Keratinocyte (primary cell): ENCODE measurements at regions not wholly inside any gene's neighbourhood (a gene's known extent, or its start where the extent isn't known, plus 50 kb on each side); places are given as distances from the start of the nearest gene placed in this dataset.

Experiments
- DNase-seq: peaks from one replicate; pipeline ENCODE4 v3.0.0-alpha.2; 2011; ENCODE audit warnings: low read depth, missing footprints, low spot score
- FAIRE-seq: peaks from 2 replicates; lab custom pipeline; 2011; peaks lifted over from hg19 to GRCh38; lab: Jason Lieb, UNC
- H2AFZ ChIP-seq: 2 replicates; pipeline ENCODE4 v1.6.0; 2012; ENCODE audit warnings: low read length, control low read depth, inconsistent platforms; ENCODE audit not compliant: control insufficient read depth
- H3K27ac ChIP-seq: 2 replicates; pipeline ENCODE4 v1.5.1; 2011; ENCODE audit warnings: low read length; ENCODE audit not compliant: control insufficient read depth, insufficient read depth
- H3K27me3 ChIP-seq: 3 replicates; pipeline ENCODE4 v1.6.0; 2011; ENCODE audit warnings: low read length; ENCODE audit not compliant: control insufficient read depth, insufficient read depth; ENCODE audit errors: extremely low read depth
- H3K36me3 ChIP-seq, 2 experiments: 2 replicates in 1 of 2; 3 replicates in 1 of 2; pipeline ENCODE4 v1.5.1; 2011; ENCODE audit warnings: low read length in 2 of 2, mild to moderate bottlenecking in 1 of 2; ENCODE audit not compliant: control insufficient read depth in 2 of 2, insufficient read depth in 2 of 2; ENCODE audit errors: extremely low read depth in 1 of 2
- H3K4me1 ChIP-seq: 3 replicates; pipeline ENCODE4 v1.5.1; 2011; ENCODE audit warnings: low read length; ENCODE audit not compliant: control insufficient read depth, insufficient read depth; ENCODE audit errors: extremely low read depth
- H3K4me2 ChIP-seq: 3 replicates; pipeline ENCODE4 v1.6.0; 2011; ENCODE audit warnings: low read depth, low read length; ENCODE audit not compliant: control insufficient read depth, insufficient read depth; ENCODE audit errors: extremely low read depth
- H3K4me3 ChIP-seq, 3 experiments: fragments of 200-600 bp in 1 of 3; sonication (generic) in 1 of 3; 2 replicates in 2 of 3; 3 replicates in 1 of 3; pipeline ENCODE4 v1.5.1; 2011 to 2016; ENCODE audit warnings: low read length in 3 of 3, mild to moderate bottlenecking in 3 of 3, control low read depth in 2 of 3, inconsistent platforms in 1 of 3, low read depth in 1 of 3, mixed read lengths in 1 of 3, mixed run types in 1 of 3, moderate library complexity in 1 of 3; ENCODE audit not compliant: control insufficient read depth in 2 of 3, insufficient read depth in 2 of 3; ENCODE audit errors: extremely low read depth in 1 of 3
- H3K79me2 ChIP-seq: 2 replicates; pipeline ENCODE4 v1.6.0; 2012; ENCODE audit warnings: low read length; ENCODE audit not compliant: control insufficient read depth, insufficient read depth
- H3K9ac ChIP-seq: 3 replicates; pipeline ENCODE4 v1.6.0; 2011; ENCODE audit warnings: low read length; ENCODE audit not compliant: control insufficient read depth, insufficient read depth; ENCODE audit errors: extremely low read depth
- H3K9me1 ChIP-seq: 3 replicates; pipeline ENCODE4 v1.6.0; 2011; ENCODE audit warnings: low read length; ENCODE audit not compliant: control insufficient read depth, insufficient read depth; ENCODE audit errors: extremely low read depth
- H3K9me3 ChIP-seq: 2 replicates; pipeline ENCODE4 v1.5.1; 2012; ENCODE audit warnings: low read depth, low read length; ENCODE audit not compliant: control insufficient read depth
- H4K20me1 ChIP-seq: 3 replicates; pipeline ENCODE4 v1.6.0; 2011; ENCODE audit warnings: low read length; ENCODE audit not compliant: control insufficient read depth, insufficient read depth; ENCODE audit errors: extremely low read depth
- EZH2 ChIP-seq: IDR thresholded peaks from one replicate; pipeline ENCODE4 v1.6.1; 2012; ENCODE audit warnings: inconsistent platforms, mild to moderate bottlenecking, low read length, moderate library complexity
- dilution Hi-C: fragments of 300-500 bp; cut with MboI; formaldehyde crosslinking; loops from one replicate; pipeline ENCODE4 v1.7.0; 2020; ENCODE audit warnings: low sequenced_read_pairs; ENCODE audit not compliant: extremely low pct_ligation_motif_present
- TF ChIP-seq, protein P1 (sequence below), 3 experiments: IDR thresholded peaks in 1 of 3; conservative IDR thresholded peaks in 1 of 3; optimal IDR thresholded peaks in 1 of 3; 2 replicates in 2 of 3; 3 replicates in 1 of 3; pipeline versions ENCODE3 to v1.5.1; 2011; ENCODE audit warnings: low read length in 3 of 3, mild to moderate bottlenecking in 3 of 3, moderate library complexity in 2 of 3, control low read depth in 1 of 3, inconsistent platforms in 1 of 3; ENCODE audit not compliant: insufficient read depth in 2 of 3; ENCODE audit errors: extremely low read depth in 1 of 3

DNA sequence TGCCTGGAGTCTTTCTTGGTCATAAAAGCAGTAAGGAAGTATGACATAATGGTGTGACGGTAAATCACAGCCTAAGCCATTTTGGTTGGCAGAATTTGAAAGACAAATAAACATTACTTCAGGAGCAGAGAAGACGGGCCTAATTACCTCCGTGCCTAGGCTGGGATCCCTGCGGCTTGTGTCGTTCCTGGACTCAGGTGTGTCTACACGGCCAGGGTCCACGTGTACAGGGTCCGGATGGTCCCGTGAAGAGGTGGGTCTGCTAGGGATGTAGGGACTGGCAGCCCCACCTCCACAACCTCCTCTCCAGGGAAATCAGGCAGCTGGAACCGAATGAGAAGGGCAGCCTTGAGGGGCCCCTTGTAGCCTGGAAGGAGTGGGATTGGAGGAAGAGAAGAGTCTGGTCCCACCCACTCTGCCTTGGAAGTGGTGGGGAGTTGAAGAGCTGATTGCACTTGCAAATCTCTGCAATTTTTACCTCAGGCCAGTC, 55.4 kb upstream of the PLAC1 start:
- dilution Hi-C loops = no loop called here
- no peaks in the 10 kb centered on the region for H3K36me3 ChIP-seq
- no peak overlapping the region for H3K27ac ChIP-seq
- no peaks in the 10 kb centered on the region for H3K27me3 ChIP-seq
- no peak overlapping the region for H3K4me3 ChIP-seq
- FAIRE-seq (no peak), DNase-seq (no peak)
- no peaks in the 10 kb centered on the region for H3K9me3 ChIP-seq
- H3K9ac ChIP-seq = no peak overlapping the region
- TF ChIP-seq, protein P1, sequence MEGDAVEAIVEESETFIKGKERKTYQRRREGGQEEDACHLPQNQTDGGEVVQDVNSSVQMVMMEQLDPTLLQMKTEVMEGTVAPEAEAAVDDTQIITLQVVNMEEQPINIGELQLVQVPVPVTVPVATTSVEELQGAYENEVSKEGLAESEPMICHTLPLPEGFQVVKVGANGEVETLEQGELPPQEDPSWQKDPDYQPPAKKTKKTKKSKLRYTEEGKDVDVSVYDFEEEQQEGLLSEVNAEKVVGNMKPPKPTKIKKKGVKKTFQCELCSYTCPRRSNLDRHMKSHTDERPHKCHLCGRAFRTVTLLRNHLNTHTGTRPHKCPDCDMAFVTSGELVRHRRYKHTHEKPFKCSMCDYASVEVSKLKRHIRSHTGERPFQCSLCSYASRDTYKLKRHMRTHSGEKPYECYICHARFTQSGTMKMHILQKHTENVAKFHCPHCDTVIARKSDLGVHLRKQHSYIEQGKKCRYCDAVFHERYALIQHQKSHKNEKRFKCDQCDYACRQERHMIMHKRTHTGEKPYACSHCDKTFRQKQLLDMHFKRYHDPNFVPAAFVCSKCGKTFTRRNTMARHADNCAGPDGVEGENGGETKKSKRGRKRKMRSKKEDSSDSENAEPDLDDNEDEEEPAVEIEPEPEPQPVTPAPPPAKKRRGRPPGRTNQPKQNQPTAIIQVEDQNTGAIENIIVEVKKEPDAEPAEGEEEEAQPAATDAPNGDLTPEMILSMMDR (optimal IDR thresholded peaks at IDR 0.05 in 1 of 3, IDR thresholded peaks at IDR 0.05 in 1 of 3, conservative IDR thresholded peaks at IDR 0.05 in 1 of 3; ENCODE audit: extremely low read depth in 1 of 3, insufficient read depth in 2 of 3, low read length in 3 of 3) = no peak
- no peak for TF ChIP-seq EZH2
- H2AFZ ChIP-seq = no peak overlapping the region
- H3K79me2 ChIP-seq = no peaks in the 10 kb centered on the region
- no peaks in the 10 kb centered on the region for H4K20me1 ChIP-seq
- H3K4me1 ChIP-seq = peaks cover 7% of the 10 kb centered on the region
- H3K4me2 ChIP-seq = no peak overlapping the region
- H3K9me1 ChIP-seq = no peaks in the 10 kb centered on the region

DNA sequence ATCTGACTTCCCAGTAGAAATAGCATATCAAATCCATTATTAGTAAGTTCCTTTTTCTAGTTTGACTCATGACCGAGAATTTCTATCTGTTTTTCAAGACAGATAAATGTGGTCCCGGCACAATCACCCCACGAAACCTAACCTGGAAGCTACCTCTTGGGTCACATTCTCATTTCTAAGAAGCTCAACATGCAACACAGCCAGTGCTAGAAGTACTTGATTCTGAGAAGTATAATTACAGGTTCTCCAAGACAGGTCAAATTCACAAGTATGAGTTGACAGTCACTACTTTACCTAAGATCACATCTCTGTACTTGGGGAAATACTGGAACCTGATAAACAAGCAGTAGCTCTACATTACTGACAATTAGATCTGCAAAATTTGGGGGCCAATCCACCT, 54.0 kb upstream of the PLAC1 start:
- Histone ChIP-seq H4K20me1 (no peaks in the 10 kb centered on the region), H3K4me3 (no peak overlapping the region), H3K27ac (no peak overlapping the region), H3K36me3 (no peaks in the 10 kb centered on the region), H2AFZ (no peak overlapping the region), H3K79me2 (no peaks in the 10 kb centered on the region), H3K9ac (no peak overlapping the region), H3K4me2 (no peak overlapping the region), H3K9me3 (no peaks in the 10 kb centered on the region), H3K27me3 (no peaks in the 10 kb centered on the region), H3K9me1 (no peaks in the 10 kb centered on the region), H3K4me1 (no peaks in the 10 kb centered on the region)
- FAIRE-seq = no peak
- TF ChIP-seq, protein P1 (optimal IDR thresholded peaks at IDR 0.05 in 1 of 3, IDR thresholded peaks at IDR 0.05 in 1 of 3, conservative IDR thresholded peaks at IDR 0.05 in 1 of 3; ENCODE audit: extremely low read depth in 1 of 3, insufficient read depth in 2 of 3, low read length in 3 of 3) = no peak
- no peak for TF ChIP-seq EZH2
- dilution Hi-C loops = no loop called here
- no peak for DNase-seq
